Stimulated activated CD8-positive, alpha-beta memory T cell treated with anti-CD3 and anti-CD28 coated beads, Interleukin-15, amount 100 ng/mL, for 4 hours (primary cell): ENCODE measurements at regions not wholly inside any gene's neighbourhood (a gene's known extent, or its start where the extent isn't known, plus 50 kb on each side); places are given as distances from the start of the nearest gene placed in this dataset.

ENCODE experiments used
- DNase-seq, 2 donors: peaks; one replicate each; pipeline ENCODE4 v3.0.0-alpha.2; 2020; ENCODE audit warnings: low read depth in 2 of 2

GRCh38 chr2:120936476-120937334 is 201.0 kb downstream of the GLI2 start:
- DNase-seq, result no peak

- no peak for DNase-seq
Observed at GRCh38 chr2:120937686-120938044, 202.0 kb downstream of the GLI2 start.

- DNase-seq, result no peak
Observed at GRCh38 chr2:120938045-120938771, 202.5 kb downstream of the GLI2 start.

- DNase-seq, result no peak
Observed at GRCh38 chr2:120939595-120940318, 204.1 kb downstream of the GLI2 start.

GRCh38 chr2:120940319-120940696 is 204.6 kb downstream of the GLI2 start:
- DNase-seq, result no peak

- no peak for DNase-seq
Observed at GRCh38 chr2:120940726-120941256, 205.1 kb downstream of the GLI2 start.

GRCh38 chr2:120941571-120942120 is 206.0 kb downstream of the GLI2 start:
- DNase-seq, result no peak

- DNase-seq, result no peak
Observed at GRCh38 chr2:120942658-120943057, 207.0 kb downstream of the GLI2 start.

GRCh38 chr2:120943403-120944034 is 207.9 kb downstream of the GLI2 start:
- DNase-seq, result no peak

GRCh38 chr2:120944575-120944974 is 208.9 kb downstream of the GLI2 start:
- no peak for DNase-seq

- no peak for DNase-seq
Observed at GRCh38 chr2:120945091-120945490, 209.4 kb downstream of the GLI2 start.

- no peak for DNase-seq
Observed at GRCh38 chr2:120945832-120946499, 210.3 kb downstream of the GLI2 start.

GRCh38 chr2:120947327-120947726 is 211.7 kb downstream of the GLI2 start:
- no peak for DNase-seq

GRCh38 chr2:120947982-120948661 is 212.5 kb downstream of the GLI2 start:
- no peak for DNase-seq

GRCh38 chr2:120948662-120949011 is 213.0 kb downstream of the GLI2 start:
- DNase-seq, result no peak

- no peak for DNase-seq
Observed at GRCh38 chr2:120949027-120949956, 213.6 kb downstream of the GLI2 start.

- no peak for DNase-seq
Observed at GRCh38 chr2:120949957-120950590, 214.4 kb downstream of the GLI2 start.

- DNase-seq, result no peak
Observed at GRCh38 chr2:120951693-120952092, 216.0 kb downstream of the GLI2 start.

- no peak for DNase-seq
Observed at GRCh38 chr2:120952318-120952717, 216.7 kb downstream of the GLI2 start.
